ENCODE measurements at regions not wholly inside any gene's neighbourhood (a gene's known extent, or its start where the extent isn't known, plus 50 kb on each side); places are given as distances from the start of the nearest gene placed in this dataset.

- no peak overlapping the region for H3K27ac ChIP-seq
- no peaks in the 10 kb centered on the region for H3K27me3 ChIP-seq
- DNase-seq (ENCODE audit: low spot score in 2 of 2) = no peak
- H3K4me3 ChIP-seq = no peak overlapping the region
- H3K9me3 ChIP-seq = no peaks in the 10 kb centered on the region
- TF ChIP-seq POLR2A (IDR thresholded peaks at IDR 0.05) (no peak), EP300 (IDR thresholded peaks at IDR 0.05) (no peak), POLR2AphosphoS5 (IDR thresholded peaks at IDR 0.05) (no peak)
- TF ChIP-seq, protein P1, sequence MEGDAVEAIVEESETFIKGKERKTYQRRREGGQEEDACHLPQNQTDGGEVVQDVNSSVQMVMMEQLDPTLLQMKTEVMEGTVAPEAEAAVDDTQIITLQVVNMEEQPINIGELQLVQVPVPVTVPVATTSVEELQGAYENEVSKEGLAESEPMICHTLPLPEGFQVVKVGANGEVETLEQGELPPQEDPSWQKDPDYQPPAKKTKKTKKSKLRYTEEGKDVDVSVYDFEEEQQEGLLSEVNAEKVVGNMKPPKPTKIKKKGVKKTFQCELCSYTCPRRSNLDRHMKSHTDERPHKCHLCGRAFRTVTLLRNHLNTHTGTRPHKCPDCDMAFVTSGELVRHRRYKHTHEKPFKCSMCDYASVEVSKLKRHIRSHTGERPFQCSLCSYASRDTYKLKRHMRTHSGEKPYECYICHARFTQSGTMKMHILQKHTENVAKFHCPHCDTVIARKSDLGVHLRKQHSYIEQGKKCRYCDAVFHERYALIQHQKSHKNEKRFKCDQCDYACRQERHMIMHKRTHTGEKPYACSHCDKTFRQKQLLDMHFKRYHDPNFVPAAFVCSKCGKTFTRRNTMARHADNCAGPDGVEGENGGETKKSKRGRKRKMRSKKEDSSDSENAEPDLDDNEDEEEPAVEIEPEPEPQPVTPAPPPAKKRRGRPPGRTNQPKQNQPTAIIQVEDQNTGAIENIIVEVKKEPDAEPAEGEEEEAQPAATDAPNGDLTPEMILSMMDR (IDR thresholded peaks at IDR 0.05) = no peak
- no peaks in the 10 kb centered on the region for H3K36me3 ChIP-seq
- H3K4me1 ChIP-seq = peaks cover 24% of the 10 kb centered on the region
- 95% methylated on average over 2 of the region's 2 CpGs for WGBS
Observed at GRCh38 chr2:18301421-18302139, 258.9 kb downstream of the RDH14 start.

DNA sequence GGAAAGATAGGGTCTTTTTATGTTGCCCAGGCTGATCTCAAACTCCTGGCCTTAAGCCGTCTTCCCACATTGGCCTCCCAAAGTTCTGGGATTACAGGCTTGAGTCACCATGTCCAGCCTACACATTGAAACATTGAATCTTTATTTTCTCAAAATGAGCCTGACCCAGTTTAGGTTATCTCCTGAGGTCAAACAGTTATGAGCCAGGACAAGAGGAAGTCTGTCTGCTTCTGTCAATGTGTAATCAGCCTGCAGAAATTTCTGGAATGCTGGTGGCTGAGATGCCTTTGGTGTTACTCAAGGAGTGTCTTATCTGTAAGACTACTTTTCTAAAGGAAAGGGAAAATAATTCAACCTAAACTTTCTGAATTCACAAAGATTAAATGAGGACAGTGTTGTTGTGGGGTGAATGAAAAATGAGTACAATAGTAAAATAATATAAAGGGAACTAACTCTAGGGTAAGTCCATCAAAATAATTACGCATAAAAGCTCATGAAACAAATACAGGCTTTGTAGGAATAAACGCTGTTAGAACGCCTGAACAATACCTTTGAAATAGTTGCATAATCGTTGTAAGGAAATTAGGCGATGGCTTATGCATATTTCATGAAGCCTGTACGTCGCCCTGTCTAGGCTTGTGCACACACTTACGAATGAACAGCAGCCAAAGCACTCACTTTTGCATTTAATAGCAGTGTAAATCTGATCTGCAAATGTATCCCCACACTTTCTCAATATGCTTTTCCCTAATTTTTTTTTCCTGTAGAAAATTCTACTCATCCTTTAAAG is 260.8 kb downstream of the RDH14 start:
- DNase-seq (ENCODE audit: low spot score in 2 of 2) = no peak
- peaks cover 24% of the 10 kb centered on the region for H3K4me1 ChIP-seq
- no peaks in the 10 kb centered on the region for H3K36me3 ChIP-seq
- no peak overlapping the region for H3K4me3 ChIP-seq
- H3K27ac ChIP-seq = peak overlapping the region; percentile 11
- H3K27me3 ChIP-seq = no peaks in the 10 kb centered on the region
- no peaks in the 10 kb centered on the region for H3K9me3 ChIP-seq
- WGBS = 35% methylated on average over 9 of the region's 9 CpGs
- no peak for TF ChIP-seq POLR2A (IDR thresholded peaks at IDR 0.05)
- TF ChIP-seq EP300 (IDR thresholded peaks at IDR 0.05) = no peak
- TF ChIP-seq POLR2AphosphoS5 (IDR thresholded peaks at IDR 0.05) = no peak
- TF ChIP-seq, protein P1 (IDR thresholded peaks at IDR 0.05) = no peak

DNA sequence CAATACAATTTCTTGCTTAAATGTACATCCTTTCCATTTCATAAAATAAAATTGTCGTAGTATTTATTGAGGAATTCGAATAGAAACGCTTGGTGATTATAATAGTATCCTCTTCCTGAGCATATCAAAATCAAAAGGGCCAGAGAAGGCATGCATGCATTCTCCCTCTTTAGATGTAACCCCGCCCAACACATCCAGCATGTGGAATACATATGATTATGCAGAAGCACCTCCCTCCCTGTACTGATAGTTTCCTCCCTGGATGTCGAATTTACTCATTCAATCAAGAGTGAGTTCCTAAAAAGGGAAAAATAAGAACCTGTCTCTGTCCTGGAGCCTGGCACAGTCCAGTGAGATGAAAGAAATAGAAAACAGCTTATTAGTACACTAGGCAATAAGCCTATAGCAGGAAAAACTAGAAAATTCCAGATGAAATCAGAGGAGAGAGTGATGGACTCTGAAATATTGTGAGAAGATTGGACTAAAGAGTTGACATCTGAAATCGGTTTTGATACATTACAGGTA is 262.9 kb downstream of the RDH14 start:
- peaks cover 24% of the 10 kb centered on the region for H3K4me1 ChIP-seq
- no peaks in the 10 kb centered on the region for H3K27me3 ChIP-seq
- WGBS = 51% methylated on average over 6 of the region's 6 CpGs
- TF ChIP-seq POLR2AphosphoS5 (IDR thresholded peaks at IDR 0.05) (no peak), EP300 (IDR thresholded peaks at IDR 0.05) (no peak), POLR2A (IDR thresholded peaks at IDR 0.05) (no peak)
- TF ChIP-seq, protein P1 (IDR thresholded peaks at IDR 0.05) = no peak
- no peaks in the 10 kb centered on the region for H3K9me3 ChIP-seq
- H3K36me3 ChIP-seq = no peaks in the 10 kb centered on the region
- no peak overlapping the region for H3K27ac ChIP-seq
- DNase-seq (ENCODE audit: low spot score in 2 of 2) = no peak
- H3K4me3 ChIP-seq = no peak overlapping the region

DNA sequence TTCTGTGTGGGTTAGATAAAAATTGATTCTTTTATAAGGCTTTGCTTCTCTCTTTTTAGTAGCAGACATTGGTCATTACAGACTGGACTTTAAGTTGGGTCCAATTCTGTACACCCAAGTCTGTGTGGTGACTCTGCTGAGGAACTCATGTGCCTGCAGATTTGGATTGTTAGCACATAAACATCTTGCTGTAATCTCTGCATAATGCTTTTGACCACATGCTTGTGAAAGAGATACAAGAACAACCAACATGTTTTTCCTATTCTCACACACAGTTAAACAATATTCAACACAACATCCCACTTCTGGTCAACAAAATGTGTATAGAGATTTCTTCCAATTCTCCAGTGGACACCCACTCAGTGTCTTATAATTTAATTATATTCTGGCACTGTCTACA is 270.1 kb downstream of the RDH14 start:
- Histone ChIP-seq H3K4me3 (no peak overlapping the region), H3K9me3 (no peaks in the 10 kb centered on the region), H3K27ac (no peak overlapping the region), H3K36me3 (no peaks in the 10 kb centered on the region), H3K27me3 (no peaks in the 10 kb centered on the region), H3K4me1 (no peaks in the 10 kb centered on the region)
- DNase-seq (ENCODE audit: low spot score in 2 of 2) = no peak
- TF ChIP-seq EP300 (IDR thresholded peaks at IDR 0.05) (no peak), POLR2A (IDR thresholded peaks at IDR 0.05) (no peak), POLR2AphosphoS5 (IDR thresholded peaks at IDR 0.05) (no peak)
- TF ChIP-seq, protein P1 (IDR thresholded peaks at IDR 0.05) = no peak

GRCh38 chr2:18286897-18287296 is 273.6 kb downstream of the RDH14 start:
- TF ChIP-seq, protein P1 (IDR thresholded peaks at IDR 0.05) = no peak
- TF ChIP-seq POLR2A (IDR thresholded peaks at IDR 0.05) (no peak), POLR2AphosphoS5 (IDR thresholded peaks at IDR 0.05) (no peak), EP300 (IDR thresholded peaks at IDR 0.05) (no peak)
- H3K9me3 ChIP-seq = no peaks in the 10 kb centered on the region
- no peak for DNase-seq (ENCODE audit: low spot score in 2 of 2)

More at GRCh38 chr2:18286897-18287296, 273.6 kb downstream of the RDH14 start:
- Histone ChIP-seq H3K4me1 (no peaks in the 10 kb centered on the region), H3K36me3 (no peaks in the 10 kb centered on the region), H3K4me3 (no peak overlapping the region), H3K27ac (no peak overlapping the region), H3K27me3 (no peaks in the 10 kb centered on the region)

Measured in suprapubic skin (tissue), 4 donors.